K562 (cell line): ENCODE measurements at regions not wholly inside any gene's neighbourhood (a gene's known extent, or its start where the extent isn't known, plus 50 kb on each side); places are given as distances from the start of the nearest gene placed in this dataset.

ENCODE experiments used
- ATF7 ChIP-seq: fragments of 450-650 bp; IDR thresholded peaks from 2 replicates; pipeline ENCODE4 v1.7.1; 2014; ENCODE audit warnings: mild to moderate bottlenecking, moderate library complexity
- GABPA ChIP-seq: fragments of 200-800 bp; sonication (Bioruptor generic); conservative IDR thresholded peaks from 2 replicates; pipeline ENCODE4 v1.6.1; 2016; ENCODE audit warnings: low read depth, missing genetic modification characterization, missing compliant biosample characterization
- GTF3C2 ChIP-seq: IDR thresholded peaks from 3 replicates; pipeline ENCODE4 v1.6.1; 2011; ENCODE audit warnings: borderline replicate concordance, mild to moderate bottlenecking, moderate library complexity; ENCODE audit not compliant: insufficient read length; ENCODE audit errors: extremely low read depth
- POLR2H ChIP-seq: IDR thresholded peaks from 2 replicates; pipeline ENCODE4 v1.6.1; 2016; ENCODE audit warnings: missing genetic modification characterization, low read depth, mild to moderate bottlenecking, control low read depth, missing compliant biosample characterization, moderate library complexity
- RBM17 ChIP-seq: fragments of 200-400 bp; formaldehyde crosslinking; IDR thresholded peaks from 2 replicates; pipeline ENCODE4 v1.6.1; 2017; ENCODE audit warnings: low read depth, mild to moderate bottlenecking, low read length, borderline replicate concordance
- TEAD4 ChIP-seq, 2 experiments: sonication (generic) in 1 of 2; formaldehyde crosslinking in 1 of 2; IDR thresholded peaks; 2 replicates each; pipeline versions ENCODE4 v1.6.1 to v1.8.0; 2012 to 2022; ENCODE audit warnings: borderline replicate concordance in 1 of 2, inconsistent platforms in 1 of 2, low read length in 1 of 2, mild to moderate bottlenecking in 1 of 2, missing genetic modification reagents in 1 of 2
- ZBTB40 ChIP-seq, 2 experiments: fragments of 450-650 bp in 1 of 2; sonication (generic) in 1 of 2; formaldehyde crosslinking in 1 of 2; IDR thresholded peaks; 2 replicates each; pipeline versions ENCODE4 v1.7.1 to v1.9.0; 2016 to 2022; ENCODE audit warnings: inconsistent platforms in 1 of 2, mild to moderate bottlenecking in 1 of 2, missing genetic modification reagents in 1 of 2
- ZFP30 ChIP-seq: fragments of 250-450 bp; sonication (Bioruptor Pico); IDR thresholded peaks from 2 replicates; pipeline ENCODE4 v1.8.0; 2022; ENCODE audit warnings: moderate library complexity, mild to moderate bottlenecking, inconsistent platforms, borderline replicate concordance
- ZNF316 ChIP-seq: fragments of 450-650 bp; IDR thresholded peaks from 2 replicates; pipeline ENCODE4 v1.6.1; 2016

GRCh38 chr2:78811955-78812610 is 213.4 kb upstream of the REG3G start (continued):
- TF ChIP-seq ZBTB40 (IDR thresholded peaks at IDR 0.05): no peak
- TF ChIP-seq ZBTB40 (CRISPR knock-in tag; IDR thresholded peaks at IDR 0.05): no peak
- TF ChIP-seq RBM17: no peak
- no peak for TF ChIP-seq ZFP30 (CRISPR knock-in tag)
- no peak for TF ChIP-seq ZNF316
- no peak for TF ChIP-seq POLR2H (tag)
- TF ChIP-seq ATF7: no peak
- TF ChIP-seq TEAD4 (IDR thresholded peaks at IDR 0.05; ENCODE audit: low read length): no peak
- TF ChIP-seq TEAD4 (CRISPR knock-in tag; IDR thresholded peaks at IDR 0.05; ENCODE audit: borderline replicate concordance): no peak
- TF ChIP-seq GABPA: no peak
- TF ChIP-seq GTF3C2: no peak
